Liver (tissue), 8 donors: ENCODE measurements at regions not wholly inside any gene's neighbourhood (a gene's known extent, or its start where the extent isn't known, plus 50 kb on each side); places are given as distances from the start of the nearest gene placed in this dataset.

ENCODE experiments used
- DNase-seq: peaks from one replicate; pipeline ENCODE4 v3.0.0-alpha.2; 2017; ENCODE audit warnings: low spot score
- H3K27ac ChIP-seq, 2 donors: one replicate each; pipeline ENCODE4 v1.7.0; 2013; ENCODE audit warnings: inconsistent platforms in 2 of 2, low read length in 2 of 2, control low read depth in 1 of 2, low read depth in 1 of 2, mild to moderate bottlenecking in 1 of 2
- H3K27me3 ChIP-seq, 4 donors: one replicate each; pipeline versions ENCODE4 v1.6.1 to v1.7.0; 2013; ENCODE audit warnings: low read length in 3 of 4, inconsistent platforms in 1 of 4, mild to moderate bottlenecking in 1 of 4, moderate library complexity in 1 of 4; ENCODE audit not compliant: control insufficient read depth in 4 of 4, insufficient read depth in 4 of 4
- H3K36me3 ChIP-seq, 4 donors: one replicate each; pipeline versions ENCODE4 v1.6.1 to v1.7.0; 2013; ENCODE audit warnings: low read length in 3 of 4, mild to moderate bottlenecking in 3 of 4, low read depth in 1 of 4, moderate library complexity in 1 of 4; ENCODE audit not compliant: control insufficient read depth in 4 of 4, insufficient read depth in 3 of 4
- H3K4me1 ChIP-seq, 4 donors: one replicate each; pipeline versions ENCODE4 v1.6.1 to v1.7.0; 2013; ENCODE audit warnings: low read length in 3 of 4, mild to moderate bottlenecking in 3 of 4, moderate library complexity in 1 of 4; ENCODE audit not compliant: control insufficient read depth in 4 of 4, insufficient read depth in 4 of 4
- H3K4me3 ChIP-seq, 3 donors: one replicate each; pipeline versions ENCODE4 v1.6.1 to v1.7.0; 2013; ENCODE audit warnings: low read length in 3 of 3, control low read depth in 1 of 3, low read depth in 1 of 3, mild to moderate bottlenecking in 1 of 3
- H3K9ac ChIP-seq, 2 donors: one replicate each; pipeline ENCODE4 v1.7.0; 2013; ENCODE audit warnings: low read length in 2 of 2, mild to moderate bottlenecking in 2 of 2, moderate library complexity in 2 of 2, control low read depth in 1 of 2, low read depth in 1 of 2
- H3K9me3 ChIP-seq, 4 donors: one replicate each; pipeline versions ENCODE4 v1.6.1 to v1.7.0; 2013; ENCODE audit warnings: low read length in 3 of 4; ENCODE audit not compliant: control insufficient read depth in 4 of 4
- ATF3 ChIP-seq: IDR thresholded peaks from 2 replicates; pipeline ENCODE4 v1.6.1; 2016; ENCODE audit warnings: antibody characterized with exemption
- CTCF ChIP-seq: fragments of 150-350 bp; IDR thresholded peaks from 2 replicates; pipeline ENCODE4 v1.5.1; 2017; ENCODE audit warnings: improper control_type of control experiment, low read depth, low read length; ENCODE audit not compliant: missing input control
- EGR1 ChIP-seq, 2 donors: IDR thresholded peaks; 2 replicates each; pipeline ENCODE4 v1.6.1; 2016 to 2018; ENCODE audit warnings: antibody characterized with exemption in 2 of 2, low read depth in 2 of 2
- FOXA1 ChIP-seq: IDR thresholded peaks from 2 replicates; pipeline ENCODE4 v1.6.1; 2016; ENCODE audit warnings: antibody characterized with exemption
- FOXA2 ChIP-seq: IDR thresholded peaks from 2 replicates; pipeline ENCODE4 v1.6.1; 2016; ENCODE audit warnings: antibody characterized with exemption
- GABPA ChIP-seq, 2 donors: IDR thresholded peaks in 1 of 2; conservative IDR thresholded peaks in 1 of 2; 2 replicates each; pipeline ENCODE4 v1.6.1; 2016; ENCODE audit warnings: antibody characterized with exemption in 2 of 2, mild to moderate bottlenecking in 1 of 2, moderate library complexity in 1 of 2
- HNF4A ChIP-seq, 2 donors: conservative IDR thresholded peaks; 2 replicates each; pipeline ENCODE4 v1.6.1; 2016; ENCODE audit warnings: antibody characterized with exemption in 2 of 2, mild to moderate bottlenecking in 2 of 2
- HNF4G ChIP-seq: IDR thresholded peaks from 2 replicates; pipeline ENCODE4 v1.6.1; 2016; ENCODE audit warnings: antibody characterized with exemption
- MAX ChIP-seq: IDR thresholded peaks from 2 replicates; pipeline ENCODE4 v1.6.1; 2016; ENCODE audit warnings: antibody characterized with exemption
- NR2F2 ChIP-seq: IDR thresholded peaks from 2 replicates; pipeline ENCODE4 v1.6.1; 2016; ENCODE audit warnings: antibody characterized with exemption
- RAD21 ChIP-seq, 2 donors: IDR thresholded peaks; 2 replicates each; pipeline ENCODE4 v1.6.1; 2016; ENCODE audit warnings: antibody characterized with exemption in 2 of 2, mild to moderate bottlenecking in 2 of 2
- RXRA ChIP-seq, 2 donors: IDR thresholded peaks; 2 replicates each; pipeline ENCODE4 v1.6.1; 2017 to 2018; ENCODE audit warnings: antibody characterized with exemption in 2 of 2, mild to moderate bottlenecking in 1 of 2
- SP1 ChIP-seq: IDR thresholded peaks from 2 replicates; pipeline ENCODE4 v1.6.1; 2018; ENCODE audit warnings: antibody characterized with exemption, mild to moderate bottlenecking
- TAF1 ChIP-seq: conservative IDR thresholded peaks from 2 replicates; pipeline ENCODE4 v1.6.1; 2016; ENCODE audit warnings: antibody characterized with exemption, mild to moderate bottlenecking
- YY1 ChIP-seq: IDR thresholded peaks from 2 replicates; pipeline ENCODE4 v1.6.1; 2016; ENCODE audit warnings: antibody characterized with exemption, mild to moderate bottlenecking
- ZBTB33 ChIP-seq: IDR thresholded peaks from 2 replicates; pipeline ENCODE4 v1.6.1; 2016; ENCODE audit warnings: antibody characterized with exemption
- WGBS: extraction: QIAGEN DNeasy Blood & Tissue Kit; methylation state at CpG from one replicate; pipeline ENCODE4 v1.1.7; 2013; 5-methylcytosine and 5-hydroxymethylcytosine counted together
- donor health status: healthy.
- donor health status: healthy.
- donor health status: healthy.
- donor health status: healthy.
- donor health status: healthy.

GRCh38 chr11:109814824-109815223 is 278.4 kb upstream of the ZC3H12C start:
- no peak overlapping the region for H3K27ac ChIP-seq
- no peaks in the 10 kb centered on the region for H3K4me1 ChIP-seq
- H3K36me3 ChIP-seq = no peaks in the 10 kb centered on the region
- 43% methylated on average over 2 of the region's 2 CpGs for WGBS
- TF ChIP-seq YY1 = no peak
- TF ChIP-seq EGR1 (IDR thresholded peaks at IDR 0.05; ENCODE audit: low read depth in 2 of 2) = no peak
- TF ChIP-seq HNF4G = no peak
- TF ChIP-seq RAD21 (IDR thresholded peaks at IDR 0.05) = no peak
- no peak for TF ChIP-seq MAX
- peaks cover 0 to 3% (median 0%) of the 10 kb centered on the region in 4 donors for H3K27me3 ChIP-seq
- no peak overlapping the region for H3K9ac ChIP-seq
- no peak for DNase-seq
- no peaks in the 10 kb centered on the region for H3K9me3 ChIP-seq
- H3K4me3 ChIP-seq = no peak overlapping the region

- no peak overlapping the region for H3K9ac ChIP-seq
- TF ChIP-seq YY1 (no peak), FOXA1 (no peak), CTCF (no peak), NR2F2 (no peak), FOXA2 (no peak), RAD21 (IDR thresholded peaks at IDR 0.05) (no peak), MAX (no peak), SP1 (no peak), ZBTB33 (no peak), TAF1 (no peak), GABPA (IDR thresholded peaks at IDR 0.05 in 1 of 2, conservative IDR thresholded peaks at IDR 0.05 in 1 of 2) (no peak), HNF4A (conservative IDR thresholded peaks at IDR 0.05) (no peak), HNF4G (no peak), ATF3 (no peak), RXRA (IDR thresholded peaks at IDR 0.05) (no peak)
- no peak overlapping the region for H3K4me3 ChIP-seq
- H3K4me1 ChIP-seq = no peaks in the 10 kb centered on the region
- 80% methylated on average over 4 of the region's 4 CpGs for WGBS
- H3K27ac ChIP-seq = no peak overlapping the region
- DNase-seq = no peak
- H3K27me3 ChIP-seq = peaks cover 0 to 3% (median 0%) of the 10 kb centered on the region in 4 donors
- H3K9me3 ChIP-seq = no peaks in the 10 kb centered on the region
- no peaks in the 10 kb centered on the region for H3K36me3 ChIP-seq
Observed at GRCh38 chr11:109815500-109816150, 277.6 kb upstream of the ZC3H12C start.
